Suppressor macrophage (primary cell): ENCODE measurements at regions not wholly inside any gene's neighbourhood (a gene's known extent, or its start where the extent isn't known, plus 50 kb on each side); places are given as distances from the start of the nearest gene placed in this dataset.

ENCODE experiments used
- DNase-seq, 4 experiments: peaks; one replicate each; pipeline ENCODE4 v3.0.0-alpha.2; 2020 to 2022

DNA sequence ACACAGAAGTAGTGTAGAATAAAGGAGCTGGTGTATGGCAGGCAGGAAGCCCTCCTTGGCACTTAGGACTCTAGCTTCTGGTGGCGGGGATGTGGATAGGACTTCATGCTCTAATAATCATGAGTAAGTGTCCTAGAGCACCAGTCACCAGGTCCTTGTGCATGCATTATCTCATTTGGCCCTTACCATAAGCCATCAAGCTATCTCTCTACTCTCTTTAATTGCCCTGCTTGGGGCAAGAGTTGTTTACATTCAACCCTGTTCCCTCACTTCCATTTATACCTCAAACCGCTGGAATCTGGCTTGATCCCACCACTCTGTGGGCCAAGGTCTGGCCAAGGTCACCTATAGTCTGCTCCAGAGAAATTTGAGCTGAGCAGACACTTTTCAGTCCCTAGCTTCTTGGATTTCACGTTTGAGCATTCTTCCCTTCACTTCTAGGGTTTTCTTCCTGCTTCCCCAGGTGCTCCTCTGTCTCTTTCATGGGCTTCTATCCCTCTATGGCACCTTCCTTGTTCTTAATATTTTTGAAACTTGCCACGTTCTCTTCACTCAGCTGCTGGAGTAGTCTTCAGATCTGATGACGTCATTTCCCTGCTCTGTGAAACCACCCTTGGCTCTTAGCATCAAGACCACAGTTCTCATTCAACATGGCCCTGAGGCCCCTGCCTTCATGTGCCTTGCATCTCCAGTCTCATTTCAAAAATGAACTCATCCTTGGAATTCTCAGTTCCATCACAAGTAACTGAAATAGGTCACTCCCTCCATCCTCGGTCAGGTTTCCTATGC lies 94.9 kb upstream of the GATA6 start:
- no peak for DNase-seq

DNA sequence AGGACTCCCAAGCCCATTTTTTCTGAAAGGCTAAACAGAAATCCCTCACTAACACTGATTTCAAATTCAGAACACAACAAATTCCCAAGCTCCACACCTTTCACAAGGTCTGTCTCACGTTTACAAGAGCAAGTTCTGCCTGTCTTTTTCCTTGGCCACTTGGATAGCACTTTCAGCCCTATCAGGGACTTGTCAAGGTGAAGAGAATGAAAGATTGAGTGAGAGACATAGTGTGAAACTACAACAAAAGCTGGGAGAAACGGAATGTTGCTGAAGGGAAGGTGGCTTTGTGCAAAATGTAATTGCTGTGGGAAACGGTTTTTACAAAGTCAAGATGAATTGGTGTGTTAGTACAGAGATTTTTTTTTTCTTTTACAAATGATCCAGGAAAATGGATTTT lies 89.4 kb upstream of the GATA6 start:
- DNase-seq, result no peak

DNA sequence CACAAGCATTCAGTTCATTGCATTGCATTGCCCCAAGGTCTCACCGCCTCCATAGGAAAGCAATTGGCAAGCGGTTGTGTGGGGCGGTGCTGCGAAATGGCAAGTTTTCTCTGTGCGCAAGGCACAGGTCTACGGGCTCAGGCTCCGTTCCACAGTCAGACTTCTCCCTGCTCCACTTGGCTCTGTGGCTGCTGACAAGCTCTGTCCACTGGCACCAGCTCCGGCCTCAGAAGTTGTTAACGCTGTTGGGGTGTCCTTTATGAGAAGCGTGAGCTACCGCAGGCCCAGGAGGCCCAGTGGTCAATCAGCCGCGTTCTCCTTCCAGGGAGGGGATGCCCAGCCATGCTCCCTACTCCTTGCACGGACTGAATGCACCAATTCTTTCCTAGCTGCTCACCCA lies 87.0 kb upstream of the GATA6 start:
- DNase-seq, result no peak

DNA sequence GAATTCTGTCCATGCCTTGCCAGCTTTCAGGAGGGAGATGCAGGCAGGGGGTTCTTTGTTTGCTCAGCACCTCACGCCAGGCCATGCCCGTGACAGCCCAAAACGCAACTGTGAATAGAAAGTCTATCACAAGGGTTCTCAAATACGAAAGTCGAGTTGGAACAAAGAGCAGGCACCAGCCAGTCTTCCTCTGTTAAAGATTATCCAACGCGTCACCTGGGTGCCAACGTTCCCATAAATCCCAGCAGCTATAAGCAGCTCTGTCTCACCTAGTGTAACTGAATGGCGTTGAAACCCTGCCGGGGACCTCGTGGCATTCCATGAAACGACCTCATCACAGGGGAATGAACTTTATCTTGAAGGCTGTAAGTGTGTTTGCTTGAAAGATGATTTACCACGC lies 84.8 kb upstream of the GATA6 start:
- DNase-seq, result no peak

DNA sequence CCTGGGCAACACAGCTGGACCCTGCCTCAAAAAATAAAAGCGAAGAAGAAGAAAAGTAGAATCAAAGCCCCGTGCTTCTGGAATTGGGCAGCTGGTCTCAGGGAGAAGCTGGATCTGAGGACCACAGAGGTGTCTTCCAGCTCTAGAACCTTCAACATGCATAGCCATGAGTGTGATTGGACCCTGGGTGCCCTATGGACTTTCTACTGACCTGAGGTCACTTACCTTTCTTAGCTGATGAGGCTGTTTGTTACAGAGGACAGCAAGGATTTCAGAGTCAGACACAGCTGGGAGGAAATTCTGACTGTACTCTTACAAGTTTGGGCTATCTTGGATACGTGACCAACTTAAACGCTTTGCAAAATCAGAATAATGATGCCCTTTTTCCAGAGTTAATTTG lies 82.4 kb upstream of the GATA6 start:
- no peak for DNase-seq

DNA sequence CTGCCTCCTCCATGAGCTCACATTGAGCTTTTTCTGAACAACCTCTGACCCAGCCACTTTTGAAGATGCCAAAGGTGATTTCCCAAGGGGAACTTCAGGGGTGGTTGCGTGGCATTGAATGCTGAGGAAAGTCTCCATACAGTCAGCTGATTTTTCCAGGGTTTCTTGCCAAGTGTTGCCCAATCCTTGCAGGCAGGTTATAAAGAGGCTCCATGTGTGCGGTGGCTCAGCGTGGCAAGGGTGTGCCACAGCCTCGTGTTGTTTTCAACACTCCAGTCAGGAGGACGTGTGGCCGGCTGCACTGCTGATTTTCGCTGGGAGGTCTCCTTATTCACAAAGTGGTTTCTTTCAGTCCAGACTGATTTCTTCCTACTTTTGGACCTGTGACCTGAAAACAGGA lies 81.4 kb upstream of the GATA6 start:
- no peak for DNase-seq

DNA sequence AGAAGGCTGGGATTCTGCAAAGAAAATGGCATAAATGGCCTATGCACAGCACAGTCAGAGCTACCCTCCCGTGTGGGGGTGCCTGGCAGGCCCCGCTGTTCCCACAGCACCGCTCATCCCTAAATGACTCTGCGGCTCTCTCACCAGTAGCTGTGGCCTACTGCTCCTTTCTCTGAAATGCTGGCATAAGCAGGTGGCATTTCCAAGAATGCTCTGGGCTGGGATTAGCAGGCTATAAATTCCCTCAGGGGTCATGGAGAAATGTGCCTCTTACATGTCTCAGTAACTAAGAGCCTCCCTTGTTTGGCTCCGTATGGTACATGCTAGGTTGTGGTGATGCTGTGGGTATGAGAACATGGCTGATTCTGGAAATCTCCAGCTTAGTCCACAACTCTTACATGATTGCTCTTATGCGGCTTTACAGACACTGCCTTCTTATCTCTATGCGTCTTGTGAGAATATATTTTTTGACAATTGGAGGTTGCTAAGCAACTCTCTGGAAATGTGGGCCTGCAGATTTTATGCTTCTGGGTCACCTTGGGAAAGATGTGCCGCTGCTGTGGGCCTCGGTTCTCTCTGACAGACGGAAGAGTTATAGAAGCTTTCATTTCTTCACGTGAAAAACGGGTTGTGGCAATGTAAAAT lies 80.3 kb upstream of the GATA6 start:
- DNase-seq, result no peak

DNA sequence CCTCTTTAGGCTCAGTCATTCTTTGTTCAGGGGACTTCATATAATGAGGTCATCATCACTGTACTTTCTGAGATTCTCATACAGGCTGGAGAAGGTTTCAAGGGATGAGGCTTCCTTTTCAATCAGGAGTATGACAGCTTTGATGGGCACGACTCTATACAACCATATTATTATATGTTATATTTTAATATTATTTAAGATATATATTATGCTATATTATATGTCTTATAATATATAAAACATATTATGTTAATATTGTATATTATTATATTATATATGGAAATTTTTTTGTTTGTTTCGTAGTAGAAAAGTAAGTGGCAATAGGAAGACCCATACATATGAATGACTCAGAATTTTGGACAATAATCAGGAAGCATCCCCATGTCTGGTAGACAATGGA lies 78.0 kb upstream of the GATA6 start:
- DNase-seq, result no peak

DNA sequence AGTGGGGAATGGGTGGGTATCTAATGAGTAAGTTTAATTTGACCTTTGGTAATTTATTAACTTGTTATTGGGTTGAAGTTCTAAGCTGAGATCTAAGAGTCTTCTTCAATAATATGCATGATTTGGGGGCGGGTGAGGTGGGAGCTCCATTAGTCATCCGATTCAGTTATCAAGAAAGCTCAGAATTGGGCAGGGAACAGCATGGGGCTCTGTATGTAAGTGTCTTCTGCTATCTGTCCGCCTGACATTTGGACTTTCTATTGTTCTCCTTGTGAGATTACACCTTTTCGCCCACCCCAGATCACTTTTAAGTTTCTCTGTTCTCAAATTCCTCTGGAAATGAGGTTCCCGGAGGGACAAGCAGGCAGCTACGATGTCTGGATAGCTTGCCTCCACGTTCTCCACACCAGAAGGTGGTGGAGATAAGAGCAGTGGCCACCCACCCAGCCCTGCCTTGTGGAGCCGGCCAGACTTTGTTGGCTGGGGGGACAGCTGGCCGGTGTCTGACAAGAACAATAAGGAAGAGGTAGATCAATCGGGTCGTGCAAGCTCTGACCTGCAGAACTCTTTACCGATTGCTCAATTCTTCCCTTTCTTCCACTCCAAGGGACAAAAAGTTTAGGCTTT lies 75.5 kb upstream of the GATA6 start:
- no peak for DNase-seq

DNA sequence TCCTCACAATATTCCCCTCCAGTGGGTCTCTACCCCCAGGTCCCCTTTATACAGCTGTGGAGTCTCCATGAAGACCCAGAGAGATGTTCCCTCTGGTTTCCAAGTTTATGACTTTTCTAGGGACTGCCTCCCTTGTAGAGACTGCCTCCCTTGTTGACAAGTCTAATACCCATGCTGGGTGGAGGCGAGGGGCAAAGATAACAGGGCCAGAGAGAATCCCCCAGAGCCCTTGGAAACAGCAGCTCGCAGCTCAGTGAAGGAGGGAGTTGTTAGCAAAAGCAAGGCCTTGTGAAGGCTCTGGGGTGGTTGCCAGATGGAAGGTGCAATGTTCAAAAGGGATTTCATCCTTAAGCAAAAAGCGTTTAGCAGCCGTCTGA lies 75.0 kb upstream of the GATA6 start:
- no peak for DNase-seq

DNA sequence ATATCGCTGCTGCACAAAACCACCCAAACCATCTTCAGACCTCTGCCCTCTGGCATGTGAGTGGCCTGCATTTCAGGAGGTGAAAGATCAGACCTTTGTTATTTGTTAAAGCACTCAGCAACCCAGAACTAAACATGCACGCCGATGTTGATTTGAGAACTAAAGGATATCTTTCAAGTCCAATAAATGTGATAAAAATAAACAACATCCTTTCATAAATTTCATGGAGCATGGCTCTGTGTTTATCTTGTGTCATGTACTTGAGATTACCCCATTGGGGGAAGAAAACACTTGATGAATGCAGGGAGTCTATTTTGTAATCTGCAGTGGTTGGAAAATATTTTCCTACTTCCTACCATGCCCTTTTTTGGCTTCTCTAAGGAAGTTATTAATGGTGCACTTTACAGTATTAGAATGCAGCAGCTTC lies 70.8 kb upstream of the GATA6 start:
- peak in 3 of 4 experiments; percentile 5 to 54 (median 37) for DNase-seq

DNA sequence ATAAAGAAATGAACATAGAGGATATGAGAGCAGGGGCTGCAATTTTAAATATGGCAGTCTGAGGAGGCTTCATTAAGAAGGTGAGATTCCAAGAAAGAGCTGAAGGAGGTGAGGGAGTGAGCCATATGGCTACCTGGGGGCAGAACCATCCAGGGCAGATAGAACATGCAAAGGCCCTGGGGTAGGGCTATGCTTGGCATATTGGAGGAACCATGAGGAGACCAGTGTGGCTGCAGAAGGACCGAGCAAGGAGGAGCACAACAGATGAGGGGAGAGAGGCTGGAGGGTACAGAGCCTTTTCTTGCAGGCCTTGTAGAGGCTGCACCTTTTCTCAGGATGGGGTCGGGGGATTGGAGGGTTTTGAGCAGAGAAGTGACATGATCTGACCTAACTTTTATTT lies 69.5 kb upstream of the GATA6 start:
- DNase-seq, result no peak

DNA sequence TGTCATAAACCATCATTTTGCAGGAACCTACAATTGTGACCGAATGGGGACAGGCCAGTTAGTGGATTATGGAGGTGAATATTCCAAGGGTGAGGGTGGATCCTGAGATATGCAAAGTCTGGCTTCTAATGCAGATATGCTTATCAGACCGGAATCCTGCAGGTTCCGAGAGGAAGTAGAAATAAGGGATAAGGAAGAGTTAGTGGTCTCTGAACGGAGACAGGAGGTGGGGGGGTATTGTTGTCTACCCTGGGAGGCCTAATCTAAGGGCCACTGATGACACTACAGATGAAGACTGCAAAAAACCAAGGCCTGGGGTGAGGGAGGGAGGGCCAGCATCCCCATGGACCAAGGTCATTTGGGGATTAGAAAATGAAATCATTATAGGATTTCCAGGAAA lies 67.7 kb upstream of the GATA6 start:
- no peak for DNase-seq

DNA sequence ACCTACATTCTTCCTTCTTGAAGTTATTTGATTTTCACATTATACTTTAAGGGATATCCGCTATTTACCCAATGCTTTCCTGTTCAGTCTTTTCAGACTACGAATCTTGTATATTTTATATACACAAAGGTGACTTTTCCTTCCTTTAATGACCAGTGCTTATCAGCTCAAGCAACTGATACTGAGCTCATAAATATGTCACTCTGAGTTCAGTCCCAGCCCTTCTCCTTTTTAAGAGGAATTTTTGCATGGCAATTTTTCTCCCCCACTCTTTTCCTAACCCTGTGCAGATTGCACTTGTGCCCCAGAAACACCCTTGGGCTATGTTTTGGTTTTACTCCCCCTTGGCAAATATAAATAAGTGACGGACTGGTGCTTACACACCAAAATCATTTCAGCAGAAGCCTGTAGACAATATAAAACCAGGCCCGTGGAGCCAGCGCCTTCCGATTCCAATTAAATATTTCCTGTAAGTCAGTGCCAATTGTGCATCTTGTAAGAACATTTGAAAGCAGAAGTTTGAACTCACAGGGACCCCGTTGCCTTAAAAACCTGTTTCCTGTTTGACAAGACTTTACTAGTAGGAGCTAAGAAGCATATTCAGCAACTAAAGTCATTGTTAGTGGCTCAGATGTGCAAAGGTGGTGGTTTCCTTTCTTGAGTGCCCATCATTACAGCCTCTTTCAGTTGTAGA lies 66.3 kb upstream of the GATA6 start:
- peak in 1 of 4 experiments; percentile 10 for DNase-seq

DNA sequence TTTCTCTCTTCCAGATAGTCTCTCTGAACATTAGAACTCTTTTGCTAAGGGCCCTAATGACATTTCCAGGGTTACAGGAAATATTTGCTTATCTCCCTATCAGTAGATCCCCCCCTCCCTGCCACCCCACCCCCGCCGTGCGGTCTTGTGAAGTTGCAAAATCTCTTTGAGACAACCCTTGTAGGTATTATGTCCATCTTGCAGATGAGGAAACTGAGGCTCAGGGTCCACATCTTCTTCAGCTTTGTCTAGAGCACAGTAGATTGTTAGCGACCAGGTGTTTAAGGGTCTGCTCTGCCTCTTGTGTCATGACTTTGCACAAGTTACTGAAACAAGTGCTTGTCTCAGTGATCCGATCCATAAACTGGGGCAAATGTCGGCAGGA lies 65.8 kb upstream of the GATA6 start:
- no peak for DNase-seq

DNA sequence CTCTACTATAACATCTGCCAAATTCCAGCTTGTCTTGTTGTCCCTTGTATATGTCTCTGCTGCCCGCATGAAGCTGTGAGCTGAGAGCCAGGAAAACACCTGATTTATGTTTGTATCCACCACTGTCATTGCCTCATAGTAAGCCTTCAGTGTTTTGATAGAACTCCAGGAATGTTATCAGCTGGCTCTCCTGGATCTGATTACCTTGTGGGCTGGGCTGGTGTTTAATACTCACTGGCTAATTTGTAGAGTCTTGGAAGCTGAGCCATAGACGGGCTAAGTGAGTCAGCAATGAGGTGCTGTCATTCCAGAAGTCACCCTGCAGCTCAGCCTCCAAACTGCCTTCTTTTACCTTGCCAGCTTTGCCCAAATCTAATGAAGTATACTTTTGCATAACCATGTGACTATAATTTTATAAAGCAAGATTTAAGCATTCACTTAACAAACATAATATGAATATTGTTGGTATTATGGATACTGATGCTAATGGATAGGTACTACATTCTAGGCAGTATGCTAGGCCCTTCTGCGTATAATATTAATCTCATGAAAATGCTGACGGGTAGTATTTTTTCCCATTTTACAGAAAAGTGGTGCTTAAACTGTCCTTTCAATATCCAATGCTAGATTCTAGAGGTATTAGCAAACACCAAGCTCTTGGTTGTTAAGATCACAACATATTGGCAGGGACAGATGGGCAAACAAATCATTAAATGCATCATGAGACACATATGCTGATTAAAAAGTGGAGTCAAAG lies 62.7 kb upstream of the GATA6 start:
- DNase-seq, result no peak

DNA sequence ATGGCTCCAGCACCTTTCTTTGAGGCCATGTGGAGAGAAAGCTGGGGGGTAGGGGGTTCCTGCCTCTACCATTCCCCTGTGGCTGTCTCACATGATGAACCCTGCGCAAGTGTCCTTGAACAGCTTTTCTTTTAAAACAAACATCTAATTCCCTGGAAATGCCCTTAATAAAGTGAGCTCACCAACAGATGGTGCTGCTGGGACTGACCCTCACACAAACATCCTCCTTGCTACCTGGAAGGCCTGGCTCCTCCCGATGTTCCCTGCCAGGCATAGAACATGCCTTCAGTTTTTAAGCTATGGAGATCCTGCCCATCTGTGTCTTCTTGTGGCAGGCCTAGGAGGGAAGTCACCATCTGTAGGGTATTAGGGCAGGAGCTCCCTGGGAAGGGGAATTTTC lies 60.7 kb upstream of the GATA6 start:
- DNase-seq, result no peak

DNA sequence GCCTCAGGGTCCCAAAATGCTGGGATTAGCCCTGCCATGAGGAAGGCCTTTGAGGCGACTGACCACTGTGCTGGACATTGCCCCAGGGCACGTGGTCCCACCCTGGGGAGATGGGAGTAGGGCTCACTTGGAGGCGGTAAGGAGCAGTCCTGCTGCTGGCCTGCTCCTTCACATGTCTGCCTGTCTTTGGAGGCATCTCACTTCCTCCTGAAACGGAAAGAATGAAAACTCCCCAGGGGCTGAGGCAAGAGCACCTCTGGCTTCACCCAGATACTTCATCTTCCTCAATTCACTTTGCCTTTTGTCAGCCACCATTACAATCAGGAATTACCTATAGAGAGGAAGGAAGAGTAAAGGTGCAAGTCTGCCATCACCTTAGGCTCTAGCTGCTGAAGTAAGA lies 59.9 kb upstream of the GATA6 start:
- DNase-seq, result no peak

DNA sequence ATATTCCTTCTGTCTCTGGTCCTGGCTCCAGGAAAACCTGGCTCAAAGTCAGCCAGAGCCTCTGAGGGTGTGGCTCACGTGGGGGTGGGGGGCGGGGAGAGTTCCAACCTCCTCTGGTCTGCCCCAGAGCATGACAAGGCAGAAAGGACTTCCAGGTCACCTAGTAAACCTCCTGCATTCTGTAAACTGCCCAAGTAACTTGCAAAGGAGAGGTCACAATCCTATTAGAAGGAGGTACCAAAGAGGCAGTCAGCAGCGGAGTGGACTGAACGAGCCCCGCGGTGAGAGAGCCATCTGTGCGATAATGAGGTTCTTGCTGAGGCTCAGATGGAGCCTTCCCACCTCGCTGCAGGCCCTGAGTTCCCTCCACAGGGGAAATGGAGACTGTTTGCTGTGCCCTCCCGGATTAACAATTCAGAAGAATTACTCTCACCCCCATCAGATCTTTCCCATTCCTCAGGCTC lies 58.9 kb upstream of the GATA6 start:
- DNase-seq, result no peak

DNA sequence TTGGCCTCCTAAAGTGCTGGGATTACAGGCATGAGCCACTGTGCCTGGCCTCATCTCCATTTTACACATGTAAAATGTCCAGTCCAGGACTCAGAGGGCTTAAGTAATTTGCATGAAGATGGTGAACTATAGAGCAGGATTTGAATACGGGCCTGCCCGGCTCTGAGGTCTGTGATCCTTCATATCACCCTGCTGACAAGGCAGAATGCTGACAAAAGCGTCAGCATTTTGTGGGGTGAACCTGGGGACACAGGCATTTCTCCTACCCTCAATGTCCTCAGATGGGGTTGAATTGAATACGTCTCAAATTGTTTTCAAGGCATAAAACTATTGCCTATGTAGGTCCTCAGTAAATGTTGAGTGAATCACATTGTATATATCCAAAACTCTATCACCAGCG lies 57.2 kb upstream of the GATA6 start:
- no peak for DNase-seq

DNA sequence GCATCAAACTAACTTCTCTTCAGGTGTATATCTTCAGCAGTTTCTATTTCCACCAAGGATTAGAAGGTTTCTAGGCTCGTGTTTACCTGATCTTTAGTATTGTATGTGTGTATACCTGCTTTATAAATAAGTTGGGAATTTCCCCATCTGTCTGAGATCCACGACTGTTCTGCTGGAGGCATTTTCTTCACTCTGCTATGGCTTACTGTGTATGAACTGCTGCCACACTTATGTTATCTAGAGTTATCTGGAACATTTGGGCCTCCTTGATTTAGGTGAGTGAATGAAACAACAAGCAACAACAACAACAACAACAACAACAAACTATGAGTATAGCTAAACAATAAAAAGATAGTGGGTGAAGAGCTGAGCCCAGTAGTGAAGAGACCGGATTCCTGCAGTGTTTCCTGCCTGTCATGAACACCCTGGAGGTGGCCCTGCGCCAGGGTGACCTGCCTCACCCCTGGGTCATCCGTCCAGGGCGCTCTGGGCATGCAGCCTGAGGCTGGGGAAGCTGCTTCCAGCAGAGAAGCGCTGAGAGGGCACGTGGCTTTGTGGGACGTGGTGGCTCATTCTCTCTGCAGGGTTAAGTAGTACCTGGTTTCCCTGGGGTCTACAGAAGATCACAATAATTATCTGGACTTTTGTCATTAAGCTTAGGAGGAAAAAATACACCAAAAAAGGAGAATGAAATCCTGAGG lies 56.1 kb upstream of the GATA6 start:
- no peak for DNase-seq
